Heart left ventricle (tissue), 13 donors: ENCODE measurements at regions not wholly inside any gene's neighbourhood (a gene's known extent, or its start where the extent isn't known, plus 50 kb on each side); places are given as distances from the start of the nearest gene placed in this dataset.

Source experiments
- CTCF ChIP-seq, 12 donors: fragments of 200-600 bp; sonication (generic) in 4 of 12; IDR thresholded peaks; one replicate each; pipeline versions ENCODE4 v1.5.0 to v1.8.0; 2018 to 2022; ENCODE audit warnings: antibody characterized with exemption in 12 of 12, mild to moderate bottlenecking in 5 of 12
- POLR2A ChIP-seq, 2 donors: fragments of 450-650 bp; IDR thresholded peaks; one replicate each; pipeline ENCODE4 v1.6.1; 2017; ENCODE audit warnings: antibody characterized with exemption in 2 of 2, mild to moderate bottlenecking in 2 of 2, moderate library complexity in 2 of 2
- donor health status: ischemic (EF 13 %, LVEDD 7.1; RV severe dilation, severe dysfunction).
- donor health status: DM: no; HTN: yes; CAD: no.
- donor health status: DM: no; HTN: no; CAD: no.
- donor health status: ischemic (EF 25% LVEDD 6.9; RV normal size, moderate dysfunction).
- donor health status: ischemic (EF 25% LVEDD 5.7; RV mildly dilated, moderate dysfunction).
- donor health status: ischemic (EF 35%, LVEDD 5.7; RV mildly dilated, moderate dysfunction).
- donor health status: nonischemic (EF 11% LVEDD 7.7; RV severe dilation, severe dysfunction).
- donor health status: DM: yes; HTN: yes; CAD: no.
- donor health status: PGD.
- donor health status: ischemic (EF 29% LVEDD 5.4; RV normal size, mild dysfunction).
- donor health status: nonischemic (EF 23%, LVEDD 6.1; RV moderate dilation, normal function).

- TF ChIP-seq CTCF (IDR thresholded peaks at IDR 0.05) (no peak), POLR2A (IDR thresholded peaks at IDR 0.05) (no peak)
Observed at GRCh38 chr1:30397576-30397975, 325.8 kb downstream of the MATN1 start.
